Karpas-422 (cell line): ENCODE measurements at regions not wholly inside any gene's neighbourhood (a gene's known extent, or its start where the extent isn't known, plus 50 kb on each side); places are given as distances from the start of the nearest gene placed in this dataset.

Experiments
- DNase-seq: peaks from one replicate; pipeline ENCODE4 v3.0.0-alpha.2; 2015
- H2AFZ ChIP-seq: fragments of 200-600 bp; sonication (generic); 2 replicates; pipeline ENCODE4 v1.6.1; 2014; ENCODE audit warnings: antibody characterized with exemption, low read length, mixed read lengths
- H3K27ac ChIP-seq: fragments of 200-600 bp; sonication (generic); 2 replicates; pipeline ENCODE4 v1.5.1; 2014; ENCODE audit warnings: mild to moderate bottlenecking, low read length, moderate library complexity
- H3K27me3 ChIP-seq: fragments of 200-600 bp; sonication (generic); 2 replicates; pipeline ENCODE4 v1.6.1; 2014; ENCODE audit warnings: low read length, mixed read lengths
- H3K36me3 ChIP-seq: fragments of 200-600 bp; sonication (generic); 2 replicates; pipeline ENCODE4 v1.6.1; 2014; ENCODE audit warnings: low read length, mixed read lengths; ENCODE audit not compliant: insufficient read depth
- H3K4me1 ChIP-seq: fragments of 200-600 bp; sonication (generic); 2 replicates; pipeline ENCODE4 v1.6.1; 2014; ENCODE audit warnings: mild to moderate bottlenecking, low read length, mixed read lengths
- H3K4me2 ChIP-seq: fragments of 200-600 bp; sonication (generic); 2 replicates; pipeline ENCODE4 v1.6.1; 2014; ENCODE audit warnings: low read length, low read depth, mild to moderate bottlenecking; ENCODE audit not compliant: poor library complexity, severe bottlenecking
- H3K4me3 ChIP-seq: fragments of 200-600 bp; sonication (generic); 2 replicates; pipeline ENCODE4 v1.5.1; 2014; ENCODE audit warnings: mild to moderate bottlenecking, antibody characterized with exemption, low read length, mixed read lengths
- H3K79me2 ChIP-seq: fragments of 200-600 bp; sonication (generic); 2 replicates; pipeline ENCODE4 v1.6.1; 2014; ENCODE audit warnings: mild to moderate bottlenecking, low read length, mixed read lengths
- H3K9ac ChIP-seq: fragments of 200-600 bp; sonication (generic); 2 replicates; pipeline ENCODE4 v1.6.0; 2014; ENCODE audit warnings: low read length
- H3K9me2 ChIP-seq: fragments of 200-600 bp; sonication (generic), shearing (Covaris generic); replicated peaks from 2 replicates; pipeline ENCODE4 v1.6.0; 2014; ENCODE audit warnings: mild to moderate bottlenecking, low read length, moderate library complexity; ENCODE audit not compliant: insufficient read depth
- H3K9me3 ChIP-seq: fragments of 300-700, 200-600 bp; sonication (generic); 2 replicates; pipeline ENCODE4 v1.6.1; 2014; ENCODE audit warnings: low read length, mixed read lengths
- H4K20me1 ChIP-seq: fragments of 200-600 bp; sonication (generic); 2 replicates; pipeline ENCODE4 v1.6.1; 2014; ENCODE audit warnings: mild to moderate bottlenecking, antibody characterized with exemption, low read length, low read depth; ENCODE audit not compliant: insufficient read depth

DNA sequence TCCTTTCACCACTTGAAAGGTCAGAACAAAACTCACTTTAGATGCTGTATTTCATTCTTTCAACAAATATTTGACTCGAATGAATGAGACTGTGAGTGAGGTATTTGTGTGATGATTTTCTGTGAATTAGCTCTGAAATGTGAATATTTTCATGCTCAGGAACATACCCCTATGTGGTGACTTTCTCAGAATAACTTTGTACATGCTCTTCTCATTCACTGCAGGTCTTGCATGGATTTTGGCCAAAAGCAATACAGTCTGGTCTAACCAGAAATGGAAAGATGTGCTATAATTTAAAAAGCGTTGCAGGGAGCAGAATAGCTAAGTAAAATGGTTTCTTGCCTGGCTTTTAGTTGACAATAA, 75.5 kb downstream of the MYCN start:
- H3K4me3 ChIP-seq, result no peak overlapping the region
- no peaks in the 10 kb centered on the region for H3K4me1 ChIP-seq
- no peaks in the 10 kb centered on the region for H3K27me3 ChIP-seq

DNA sequence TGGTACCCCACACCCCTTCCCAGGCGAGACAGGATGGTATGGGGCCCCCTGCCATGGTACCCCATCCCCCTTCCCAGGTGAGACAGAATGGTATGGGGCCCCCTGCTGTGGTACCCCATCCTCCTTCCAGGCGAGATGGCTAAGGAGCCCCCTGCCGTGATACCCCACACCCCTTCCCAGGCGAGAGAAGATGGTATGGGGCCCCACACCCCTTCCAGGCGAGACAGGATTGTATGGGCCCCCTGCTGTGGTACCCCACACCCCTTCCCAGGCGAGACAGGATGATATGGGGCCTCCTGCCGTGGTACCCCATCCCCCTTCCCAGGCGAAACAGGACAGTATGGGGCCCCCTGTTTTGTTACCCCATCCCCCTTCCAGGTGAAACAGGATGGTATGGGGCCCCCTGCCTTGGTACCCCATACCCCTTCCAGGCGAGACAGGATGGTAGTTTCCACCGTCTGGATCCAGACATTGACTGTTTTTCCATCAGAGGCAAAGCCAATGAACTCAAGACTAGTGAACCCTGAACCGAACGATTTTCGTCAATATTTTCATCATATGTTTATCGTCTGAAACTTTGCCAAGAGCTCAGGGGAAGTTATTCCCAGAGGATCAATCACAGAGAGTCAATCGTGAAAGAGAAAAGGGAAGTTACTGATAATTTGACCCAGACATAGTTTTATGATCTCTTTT, 75.0 kb downstream of the MYCN start:
- H3K4me1 ChIP-seq, result no peaks in the 10 kb centered on the region
- no peaks in the 10 kb centered on the region for H3K9me3 ChIP-seq
- no peak overlapping the region for H2AFZ ChIP-seq
- no peaks in the 10 kb centered on the region for H4K20me1 ChIP-seq
- H3K36me3 ChIP-seq, result no peaks in the 10 kb centered on the region
- DNase-seq, result no peak
- H3K27ac ChIP-seq, result no peak overlapping the region
- no peaks in the 10 kb centered on the region for H3K27me3 ChIP-seq
- H3K4me2 ChIP-seq, result no peak overlapping the region
- no peak overlapping the region for H3K9ac ChIP-seq
- H3K4me3 ChIP-seq, result no peak overlapping the region
- H3K9me2 ChIP-seq, result no peaks in the 10 kb centered on the region
- H3K79me2 ChIP-seq, result no peaks in the 10 kb centered on the region

More for the DNA sequence above, 75.5 kb downstream of the MYCN start:
- H3K27ac ChIP-seq, result no peak overlapping the region
- no peaks in the 10 kb centered on the region for H4K20me1 ChIP-seq
- no peak overlapping the region for H3K9ac ChIP-seq
- H3K79me2 ChIP-seq, result no peaks in the 10 kb centered on the region
- no peaks in the 10 kb centered on the region for H3K9me3 ChIP-seq
- H3K36me3 ChIP-seq, result no peaks in the 10 kb centered on the region
- no peak for DNase-seq
- no peak overlapping the region for H3K4me2 ChIP-seq
- no peaks in the 10 kb centered on the region for H3K9me2 ChIP-seq
- no peak overlapping the region for H2AFZ ChIP-seq

DNA sequence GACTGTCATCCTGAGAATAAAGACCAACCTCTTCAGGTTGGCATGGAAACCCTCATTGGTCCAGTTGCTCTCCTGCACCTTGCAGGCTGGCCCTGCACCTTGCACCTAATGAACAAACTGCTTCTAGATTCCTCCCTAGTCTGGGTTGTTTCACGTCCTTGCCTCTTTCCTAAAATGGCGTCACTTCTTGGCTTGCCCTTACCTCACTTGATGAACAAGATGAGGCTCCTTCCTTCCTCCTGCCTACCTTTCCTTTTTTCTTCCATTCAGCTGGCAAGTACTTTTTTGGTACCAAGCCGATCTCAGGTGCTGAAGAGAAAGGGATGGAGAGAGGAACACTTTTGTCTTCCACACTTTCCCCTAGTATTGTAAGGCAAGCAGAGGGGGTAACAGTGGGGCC, 74.5 kb downstream of the MYCN start:
- H4K20me1 ChIP-seq, result no peaks in the 10 kb centered on the region
- no peak overlapping the region for H2AFZ ChIP-seq
- H3K27me3 ChIP-seq, result no peaks in the 10 kb centered on the region
- H3K79me2 ChIP-seq, result no peaks in the 10 kb centered on the region
- H3K4me3 ChIP-seq, result no peak overlapping the region
- no peak for DNase-seq
- no peak overlapping the region for H3K9ac ChIP-seq
- no peaks in the 10 kb centered on the region for H3K4me1 ChIP-seq
- H3K36me3 ChIP-seq, result no peaks in the 10 kb centered on the region
- no peak overlapping the region for H3K27ac ChIP-seq
- H3K9me2 ChIP-seq, result no peaks in the 10 kb centered on the region
- H3K4me2 ChIP-seq, result no peak overlapping the region
- H3K9me3 ChIP-seq, result no peaks in the 10 kb centered on the region

DNA sequence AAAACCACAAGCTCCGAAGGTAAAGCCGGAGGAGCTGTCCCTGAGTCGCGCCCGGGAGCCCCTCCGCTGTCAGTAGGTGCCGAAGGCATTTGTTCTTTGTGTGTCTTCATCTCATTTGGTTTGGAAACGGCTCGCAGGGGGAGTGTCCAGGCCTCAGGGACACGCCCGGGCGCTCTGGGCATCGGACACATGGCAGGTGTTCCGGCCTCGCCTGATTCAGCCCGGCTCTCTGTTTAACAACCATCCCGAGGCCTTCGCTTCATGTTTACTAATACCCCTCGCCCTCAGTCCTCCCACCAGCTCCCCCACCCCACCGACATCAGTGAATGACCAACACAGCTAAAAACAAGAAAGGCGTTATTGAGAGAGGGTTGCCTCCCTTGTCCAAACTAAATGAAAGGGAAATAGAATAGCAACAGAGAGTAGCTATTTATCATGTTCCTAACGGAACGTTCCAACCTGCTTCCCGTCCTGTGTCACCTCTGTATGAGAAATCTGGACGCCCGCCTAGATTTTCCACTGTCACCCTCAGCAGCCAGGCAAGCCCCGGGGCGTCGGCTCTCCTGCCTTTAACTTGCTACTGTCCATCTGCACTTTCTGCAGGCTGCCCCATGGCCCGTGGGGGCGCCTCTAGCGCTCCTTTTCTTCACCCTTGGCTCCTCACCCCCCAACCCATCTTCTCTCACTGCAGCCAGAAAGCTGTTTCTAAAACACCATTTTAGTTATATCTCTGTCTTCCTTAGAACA, 73.9 kb downstream of the MYCN start:
- Histone ChIP-seq H3K9me2 (no peaks in the 10 kb centered on the region), H2AFZ (no peak overlapping the region), H3K27ac (no peak overlapping the region), H3K79me2 (no peaks in the 10 kb centered on the region), H3K4me2 (no peak overlapping the region), H3K4me1 (no peaks in the 10 kb centered on the region), H3K36me3 (no peaks in the 10 kb centered on the region), H4K20me1 (no peaks in the 10 kb centered on the region), H3K4me3 (no peak overlapping the region), H3K9ac (no peak overlapping the region), H3K9me3 (no peaks in the 10 kb centered on the region), H3K27me3 (no peaks in the 10 kb centered on the region)
- no peak for DNase-seq

DNA sequence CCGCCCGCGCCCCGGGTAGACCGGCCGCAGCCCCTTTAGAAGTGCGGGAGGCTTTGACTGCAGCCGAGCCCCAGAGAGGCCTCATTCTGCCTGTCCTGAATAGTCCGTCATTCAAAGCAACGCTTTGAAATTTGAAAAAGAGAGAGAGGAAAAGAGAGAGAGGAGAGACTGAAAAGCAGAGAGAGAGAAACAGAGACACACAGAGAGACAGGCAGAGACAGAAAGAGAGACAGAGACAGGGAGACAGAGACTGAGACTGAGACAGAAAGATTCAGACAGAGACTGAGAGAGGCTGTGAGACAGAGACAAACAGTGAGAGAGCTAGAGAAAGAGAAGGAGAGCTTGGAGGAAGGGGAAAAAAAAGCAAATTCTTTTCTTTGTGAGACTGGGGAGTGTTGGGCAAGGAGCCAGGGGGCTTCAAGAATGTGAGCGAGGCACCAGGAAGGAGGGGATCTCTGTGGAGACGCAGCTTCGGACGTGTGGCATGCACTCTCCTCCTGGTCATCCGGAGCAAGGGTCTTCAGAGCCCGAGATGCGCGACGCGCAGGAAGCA, 73.1 kb downstream of the MYCN start:
- DNase-seq, result no peak
- Histone ChIP-seq H3K9me2 (no peaks in the 10 kb centered on the region), H3K9ac (no peak overlapping the region), H4K20me1 (no peaks in the 10 kb centered on the region), H3K27me3 (no peaks in the 10 kb centered on the region), H3K4me1 (no peaks in the 10 kb centered on the region), H3K36me3 (no peaks in the 10 kb centered on the region), H2AFZ (no peak overlapping the region), H3K79me2 (no peaks in the 10 kb centered on the region), H3K4me3 (no peak overlapping the region), H3K27ac (no peak overlapping the region), H3K9me3 (no peaks in the 10 kb centered on the region), H3K4me2 (no peak overlapping the region)

DNA sequence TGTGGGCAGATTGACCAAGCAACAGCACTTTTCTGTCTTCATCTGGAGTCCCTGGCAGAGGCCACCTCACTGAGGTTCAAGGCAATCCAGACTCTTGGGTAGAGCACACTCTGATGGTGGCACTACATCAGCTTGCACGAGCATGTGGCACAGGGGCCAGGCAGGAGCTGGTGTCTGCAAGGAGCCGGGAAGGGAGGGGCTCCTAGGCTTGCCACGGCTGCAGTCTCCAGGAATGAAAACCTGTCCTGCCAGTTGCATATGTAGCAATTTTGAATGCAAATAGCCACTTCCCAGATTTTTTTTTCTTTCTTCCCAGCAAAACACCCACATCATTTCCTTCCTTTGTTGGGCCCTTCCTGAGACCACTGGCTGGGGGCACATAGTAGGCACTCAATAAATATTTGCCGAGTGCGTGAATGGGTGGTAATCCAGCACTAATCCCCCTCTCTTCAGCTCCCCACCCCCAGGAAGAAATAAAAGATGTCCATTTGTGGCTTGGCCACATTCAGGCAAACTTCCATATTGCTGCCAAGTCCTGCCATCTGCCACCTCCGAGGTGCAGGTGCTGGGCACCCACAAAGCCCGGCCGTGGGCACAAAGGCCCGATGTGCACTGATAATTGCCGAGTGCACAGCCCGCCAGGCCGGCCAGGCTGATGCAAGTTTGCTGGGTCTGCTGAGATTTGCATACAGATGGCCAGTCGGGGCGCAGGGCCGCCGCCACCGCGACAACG, 72.4 kb downstream of the MYCN start:
- Histone ChIP-seq H3K27ac (no peak overlapping the region), H3K4me1 (no peaks in the 10 kb centered on the region), H4K20me1 (no peaks in the 10 kb centered on the region), H3K27me3 (no peaks in the 10 kb centered on the region), H3K79me2 (no peaks in the 10 kb centered on the region), H3K4me2 (no peak overlapping the region), H3K9me2 (no peaks in the 10 kb centered on the region), H3K9me3 (no peaks in the 10 kb centered on the region), H3K9ac (no peak overlapping the region), H3K4me3 (no peak overlapping the region), H3K36me3 (no peaks in the 10 kb centered on the region), H2AFZ (no peak overlapping the region)
- DNase-seq, result no peak

DNA sequence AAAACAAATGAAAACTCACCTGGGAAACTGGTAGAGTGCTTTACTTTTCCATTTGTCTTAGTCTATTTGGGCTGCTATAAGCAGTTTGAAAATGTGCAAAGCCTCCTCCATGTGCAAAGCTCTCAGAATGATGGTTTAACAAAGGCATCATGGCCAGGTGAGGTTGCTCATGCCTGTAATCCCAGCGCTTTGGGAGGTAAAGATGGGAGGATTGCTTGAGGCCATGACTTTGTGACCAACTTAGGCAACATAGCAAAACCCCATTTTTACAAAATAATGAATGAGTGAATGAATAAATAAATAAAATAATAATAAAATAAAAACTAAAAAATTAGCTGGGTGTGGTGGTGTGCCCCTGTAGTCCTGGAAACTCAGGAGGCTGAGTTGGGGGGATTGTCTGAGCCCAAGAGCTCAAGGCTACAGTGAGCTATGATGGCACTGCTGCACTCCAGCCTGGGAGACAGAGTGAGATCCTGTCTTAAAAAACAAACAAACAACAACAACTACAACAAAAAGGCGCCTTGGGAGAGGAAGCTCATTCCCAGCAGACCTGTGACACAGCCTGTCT, 71.8 kb downstream of the MYCN start:
- no peaks in the 10 kb centered on the region for H3K36me3 ChIP-seq
- H3K4me3 ChIP-seq, result no peak overlapping the region
- no peak overlapping the region for H2AFZ ChIP-seq
- H3K27me3 ChIP-seq, result no peaks in the 10 kb centered on the region
- H3K9me3 ChIP-seq, result no peaks in the 10 kb centered on the region
- H3K9ac ChIP-seq, result no peak overlapping the region
- H3K27ac ChIP-seq, result no peak overlapping the region
- no peaks in the 10 kb centered on the region for H3K9me2 ChIP-seq
- H3K4me2 ChIP-seq, result no peak overlapping the region
- no peak for DNase-seq
- H4K20me1 ChIP-seq, result no peaks in the 10 kb centered on the region
- no peaks in the 10 kb centered on the region for H3K4me1 ChIP-seq
- no peaks in the 10 kb centered on the region for H3K79me2 ChIP-seq

DNA sequence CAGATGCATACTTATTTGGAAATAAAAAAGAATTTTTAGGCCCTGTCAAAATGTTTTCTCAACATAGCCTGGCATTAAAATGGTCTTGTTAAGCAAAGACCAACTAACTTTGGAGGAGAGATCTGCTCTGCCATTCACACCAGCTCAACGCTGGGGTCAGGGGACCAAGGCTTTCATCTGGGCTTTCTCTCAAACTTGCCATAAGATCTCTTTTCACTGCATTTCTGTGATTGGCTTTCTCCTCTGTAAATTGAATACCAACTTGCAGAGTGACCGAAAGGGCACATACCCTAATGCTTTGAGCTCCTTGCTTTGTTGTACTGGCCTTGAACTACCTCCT, 71.2 kb downstream of the MYCN start:
- Histone ChIP-seq H3K4me2 (no peak overlapping the region), H2AFZ (no peak overlapping the region), H3K4me3 (no peak overlapping the region), H4K20me1 (no peaks in the 10 kb centered on the region), H3K9ac (no peak overlapping the region), H3K4me1 (no peaks in the 10 kb centered on the region), H3K9me3 (no peaks in the 10 kb centered on the region), H3K27me3 (no peaks in the 10 kb centered on the region), H3K9me2 (no peaks in the 10 kb centered on the region), H3K27ac (no peak overlapping the region), H3K36me3 (no peaks in the 10 kb centered on the region), H3K79me2 (no peaks in the 10 kb centered on the region)
- no peak for DNase-seq
